Hepatocyte (in vitro differentiated cells): ENCODE measurements at regions not wholly inside any gene's neighbourhood (a gene's known extent, or its start where the extent isn't known, plus 50 kb on each side); places are given as distances from the start of the nearest gene placed in this dataset.

Experiments
- DNase-seq: peaks from one replicate; pipeline ENCODE4 v3.0.0-alpha.2; 2016; ENCODE audit warnings: low spot score
- H2AFZ ChIP-seq: fragments of 200-600 bp; sonication (generic); 2 replicates; pipeline ENCODE4 v1.6.0; 2016; ENCODE audit warnings: antibody characterized with exemption, mild to moderate bottlenecking
- H3K27ac ChIP-seq: fragments of 200-600 bp; sonication (generic); 2 replicates; pipeline ENCODE4 v1.5.1; 2016; ENCODE audit warnings: mild to moderate bottlenecking
- H3K27me3 ChIP-seq: fragments of 200-600 bp; sonication (generic); 2 replicates; pipeline ENCODE4 v1.6.1; 2016
- H3K36me3 ChIP-seq: fragments of 200-600 bp; sonication (generic); replicated peaks from 2 replicates; pipeline ENCODE4 v1.5.1; 2016; ENCODE audit warnings: low read depth; ENCODE audit not compliant: insufficient read depth
- H3K4me1 ChIP-seq: fragments of 200-600 bp; sonication (generic); 2 replicates; pipeline ENCODE4 v1.5.1; 2016; ENCODE audit warnings: mild to moderate bottlenecking, moderate library complexity; ENCODE audit not compliant: insufficient read depth
- H3K4me2 ChIP-seq: fragments of 200-600 bp; sonication (generic); 2 replicates; pipeline ENCODE4 v1.6.0; 2016
- H3K4me3 ChIP-seq: fragments of 200-600 bp; sonication (generic); 2 replicates; pipeline ENCODE4 v1.5.1; 2016; ENCODE audit warnings: mild to moderate bottlenecking
- H3K79me2 ChIP-seq: fragments of 200-600 bp; sonication (generic); 2 replicates; pipeline ENCODE4 v1.6.0; 2017; ENCODE audit warnings: mild to moderate bottlenecking
- H3K9me2 ChIP-seq: fragments of 200-600 bp; sonication (generic); replicated peaks from 2 replicates; pipeline ENCODE4 v1.6.0; 2017; ENCODE audit warnings: mild to moderate bottlenecking; ENCODE audit not compliant: insufficient read depth
- H3K9me3 ChIP-seq: fragments of 200-600 bp; sonication (generic); 2 replicates; pipeline ENCODE4 v1.5.1; 2016; ENCODE audit warnings: low read depth, mild to moderate bottlenecking
- H4K20me1 ChIP-seq: fragments of 200-600 bp; sonication (generic); 2 replicates; pipeline ENCODE4 v1.6.0; 2016; ENCODE audit warnings: mild to moderate bottlenecking; ENCODE audit not compliant: insufficient read depth, poor library complexity, severe bottlenecking
- CTCF ChIP-seq: fragments of 200-600 bp; sonication (generic); IDR thresholded peaks from 2 replicates; pipeline ENCODE4 v1.5.1; 2016; ENCODE audit warnings: antibody characterized with exemption, mild to moderate bottlenecking; ENCODE audit not compliant: poor library complexity
- EZH2 ChIP-seq: fragments of 200-600 bp; sonication (generic); IDR thresholded peaks from 2 replicates; pipeline ENCODE4 v1.6.1; 2016; ENCODE audit warnings: antibody characterized with exemption, mild to moderate bottlenecking, borderline replicate concordance
- EZH2phosphoT487 ChIP-seq: fragments of 200-600 bp; sonication (generic); IDR thresholded peaks from one replicate; pipeline ENCODE4 v1.6.1; 2018; ENCODE audit warnings: antibody characterized with exemption, mild to moderate bottlenecking, low read depth, moderate library complexity; ENCODE audit not compliant: unreplicated experiment, severe bottlenecking
- WGBS: methylation state at CpG from one replicate; pipeline ENCODE4 v1.1.6; 2016; ENCODE audit warnings: low lambda C conversion rate; ENCODE audit errors: missing lambda C conversion rate; 5-methylcytosine and 5-hydroxymethylcytosine counted together

- TF ChIP-seq CTCF (no peak), EZH2phosphoT487 (no peak), EZH2 (no peak)
- Histone ChIP-seq H3K27ac (no peak overlapping the region), H3K79me2 (no peaks in the 10 kb centered on the region), H3K27me3 (no peaks in the 10 kb centered on the region), H3K4me2 (no peak overlapping the region), H3K9me2 (no peaks in the 10 kb centered on the region), H3K4me1 (no peaks in the 10 kb centered on the region), H3K9me3 (no peaks in the 10 kb centered on the region), H3K4me3 (no peak overlapping the region), H2AFZ (no peak overlapping the region), H3K36me3 (no peaks in the 10 kb centered on the region), H4K20me1 (no peaks in the 10 kb centered on the region)
- no peak for DNase-seq
- 87% methylated on average over 2 of the region's 2 CpGs for WGBS
Observed at GRCh38 chr12:89895591-89895990, 187.0 kb upstream of the ATP2B1 start.

GRCh38 chr12:89895101-89895500 lies 186.5 kb upstream of the ATP2B1 start:
- WGBS, result 86% methylated on average over 5 of the region's 5 CpGs
- H3K9me2 ChIP-seq, result no peaks in the 10 kb centered on the region
- no peaks in the 10 kb centered on the region for H4K20me1 ChIP-seq
- no peak overlapping the region for H3K27ac ChIP-seq
- H2AFZ ChIP-seq, result no peak overlapping the region
- no peaks in the 10 kb centered on the region for H3K36me3 ChIP-seq
- H3K4me2 ChIP-seq, result no peak overlapping the region
- H3K79me2 ChIP-seq, result no peaks in the 10 kb centered on the region
- TF ChIP-seq EZH2 (no peak), EZH2phosphoT487 (no peak), CTCF (no peak)
- H3K9me3 ChIP-seq, result no peaks in the 10 kb centered on the region
- DNase-seq, result no peak
- H3K4me3 ChIP-seq, result no peak overlapping the region
- no peaks in the 10 kb centered on the region for H3K27me3 ChIP-seq
- H3K4me1 ChIP-seq, result no peaks in the 10 kb centered on the region

- 93% methylated on average over 1 of the region's 1 CpG for WGBS
- Histone ChIP-seq H3K4me1 (no peaks in the 10 kb centered on the region), H4K20me1 (no peaks in the 10 kb centered on the region), H3K9me3 (no peaks in the 10 kb centered on the region), H3K4me3 (no peak overlapping the region), H3K4me2 (no peak overlapping the region), H2AFZ (no peak overlapping the region), H3K36me3 (no peaks in the 10 kb centered on the region), H3K27me3 (no peaks in the 10 kb centered on the region), H3K79me2 (no peaks in the 10 kb centered on the region), H3K27ac (no peak overlapping the region), H3K9me2 (no peaks in the 10 kb centered on the region)
- TF ChIP-seq EZH2phosphoT487 (no peak), CTCF (no peak), EZH2 (no peak)
- no peak for DNase-seq
Observed at GRCh38 chr12:89893972-89894706, 185.5 kb upstream of the ATP2B1 start.

- DNase-seq, result no peak
- Histone ChIP-seq H3K79me2 (no peaks in the 10 kb centered on the region), H2AFZ (no peak overlapping the region), H3K27ac (no peak overlapping the region), H3K9me3 (no peaks in the 10 kb centered on the region), H4K20me1 (no peaks in the 10 kb centered on the region), H3K4me2 (no peak overlapping the region), H3K4me1 (no peaks in the 10 kb centered on the region), H3K9me2 (no peaks in the 10 kb centered on the region), H3K36me3 (no peaks in the 10 kb centered on the region), H3K27me3 (no peaks in the 10 kb centered on the region), H3K4me3 (no peak overlapping the region)
- TF ChIP-seq EZH2phosphoT487 (no peak), CTCF (no peak), EZH2 (no peak)
Observed at GRCh38 chr12:89892436-89892835, 183.8 kb upstream of the ATP2B1 start.
